GM12878 (cell line): ENCODE measurements at regions not wholly inside any gene's neighbourhood (a gene's known extent, or its start where the extent isn't known, plus 50 kb on each side); places are given as distances from the start of the nearest gene placed in this dataset.
A peak's percentile ranks its signal among the peaks of the same experiment; 100 is the strongest.

Experiments used
- ATAC-seq: fragments of 200-7000 bp; cut with Tn5 transposase; 3 replicates; pipeline ENCODE4 v1.9.1; 2020; ENCODE audit warnings: mild to moderate bottlenecking, moderate library complexity
- BruUV-seq: library from RNA; stranded (reverse); fragments of 400-500 nt; replicated peaks from 2 replicates; lab custom pipeline; 2021; lab: Mats Ljungman, UMichigan
- CTCF ChIA-PET: fragments of 300-600 bp; sonication (Branson Sonifier 250); formaldehyde crosslinking; extraction: SDS; loops from one replicate; lab custom pipeline; 2021; ENCODE audit warnings: inconsistent platforms; lab: Yijun Ruan, JAX
- POLR2A ChIA-PET: fragments of 350-600 bp; formaldehyde crosslinking; extraction: SDS; loops from one replicate; lab custom pipeline; 2021; ENCODE audit warnings: inconsistent platforms; lab: Charles Lee
- RAD21 ChIA-PET: fragments of 300-600 bp; sonication (Branson Sonifier 250); formaldehyde crosslinking; loops from one replicate; lab custom pipeline; 2023; ENCODE audit warnings: antibody characterized with exemption; ENCODE audit not compliant: unreplicated experiment; lab: Charles Lee
- SMC1A ChIA-PET: fragments of 300-600 bp; sonication (Branson Sonifier 250); formaldehyde crosslinking; loops from one replicate; lab custom pipeline; 2023; ENCODE audit not compliant: unreplicated experiment, uncharacterized antibody; lab: Charles Lee
- DNase-seq: peaks from one replicate; pipeline ENCODE4 v3.0.0-alpha.2; 2011; ENCODE audit warnings: low read depth, low spot score
- FAIRE-seq: peaks from 3 replicates; lab custom pipeline; 2011; peaks lifted over from hg19 to GRCh38; lab: Jason Lieb, UNC
- H2AFZ ChIP-seq: 2 replicates; pipeline ENCODE4 v1.6.0; 2011; ENCODE audit warnings: low read depth, low read length, control low read depth; ENCODE audit not compliant: control insufficient read depth
- H3K27ac ChIP-seq: 2 replicates; pipeline ENCODE4 v1.5.1; 2011; ENCODE audit warnings: control low read depth; ENCODE audit not compliant: control insufficient read depth, insufficient read depth
- H3K27me3 ChIP-seq, 2 experiments: replicated peaks in 1 of 2; 2 replicates each; pipeline versions ENCODE4 v1.6.0 to v1.6.1; 2011; ENCODE audit warnings: low read length in 1 of 2; ENCODE audit not compliant: control insufficient read depth in 2 of 2, insufficient read depth in 2 of 2
- H3K36me3 ChIP-seq, 2 experiments: 2 replicates each; pipeline ENCODE4 v1.5.1; 2011; ENCODE audit warnings: low read length in 1 of 2; ENCODE audit not compliant: control insufficient read depth in 2 of 2, insufficient read depth in 2 of 2
- H3K4me1 ChIP-seq: 2 replicates; pipeline ENCODE4 v1.6.1; 2011; ENCODE audit warnings: mild to moderate bottlenecking, low read length, moderate library complexity, mixed read lengths; ENCODE audit not compliant: control insufficient read depth, insufficient read depth
- H3K4me2 ChIP-seq: 2 replicates; pipeline ENCODE4 v1.6.0; 2011; ENCODE audit warnings: control low read depth; ENCODE audit not compliant: control insufficient read depth, insufficient read depth
- H3K4me3 ChIP-seq: fragments of 200-600 bp; sonication (generic); 2 replicates; pipeline ENCODE4 v1.5.1; 2016
- H3K79me2 ChIP-seq: 2 replicates; pipeline ENCODE4 v1.6.0; 2011; ENCODE audit warnings: low read length; ENCODE audit not compliant: control insufficient read depth, insufficient read depth
- H3K9ac ChIP-seq: 2 replicates; pipeline ENCODE4 v1.8.0; 2011; ENCODE audit warnings: low read length, control low read depth, mixed read lengths; ENCODE audit not compliant: control insufficient read depth, insufficient read depth
- H3K9me3 ChIP-seq: replicated peaks from 3 replicates; pipeline ENCODE4 v1.5.1; 2011; ENCODE audit warnings: mild to moderate bottlenecking, low read length; ENCODE audit not compliant: control insufficient read depth, insufficient read depth
- H4K20me1 ChIP-seq: 2 replicates; pipeline ENCODE4 v1.6.0; 2011; ENCODE audit not compliant: control insufficient read depth, insufficient read depth
- CEBPB ChIP-seq, 2 experiments: fragments of 150-350 bp in 1 of 2; IDR thresholded peaks; 2 replicates each; pipeline ENCODE4 v1.6.1; 2012 to 2014; ENCODE audit warnings: low read depth in 2 of 2, low read length in 2 of 2, borderline replicate concordance in 1 of 2, inconsistent platforms in 1 of 2
- CHD4 ChIP-seq: fragments of 200-600 bp; sonication (generic); IDR thresholded peaks from 2 replicates; pipeline ENCODE4 v1.6.1; 2016; ENCODE audit warnings: mild to moderate bottlenecking
- CREB1 ChIP-seq: IDR thresholded peaks from 2 replicates; pipeline ENCODE4 v1.6.1; 2012; ENCODE audit warnings: low read depth, mild to moderate bottlenecking, inconsistent platforms
- EED ChIP-seq: sonication (generic); IDR thresholded peaks from 2 replicates; pipeline ENCODE4 v1.6.1; 2016; ENCODE audit warnings: antibody characterized with exemption, low read depth
- GATAD2B ChIP-seq: fragments of 450-650 bp; conservative IDR thresholded peaks from 2 replicates; pipeline ENCODE4 v1.6.1; 2017; ENCODE audit warnings: low read depth, mild to moderate bottlenecking, moderate library complexity
- IKZF2 ChIP-seq, 2 experiments: fragments of 450-650 bp; IDR thresholded peaks; 2 replicates each; pipeline ENCODE4 v1.6.1; 2017; ENCODE audit warnings: mild to moderate bottlenecking in 2 of 2, moderate library complexity in 2 of 2
- IRF3 ChIP-seq: fragments of 450-650 bp; IDR thresholded peaks from 2 replicates; pipeline ENCODE4 v1.6.1; 2014; ENCODE audit warnings: mild to moderate bottlenecking
- NFXL1 ChIP-seq: fragments of 450-650 bp; IDR thresholded peaks from 2 replicates; pipeline ENCODE4 v1.6.1; 2017; ENCODE audit warnings: antibody characterized with exemption, mild to moderate bottlenecking, borderline replicate concordance
- PAX5 ChIP-seq: IDR thresholded peaks from 2 replicates; pipeline ENCODE4 v1.6.1; 2011; ENCODE audit warnings: low read depth, low read length, borderline replicate concordance
- POLR2AphosphoS5 ChIP-seq: IDR thresholded peaks from 2 replicates; pipeline ENCODE4 v1.6.1; 2011; ENCODE audit warnings: mild to moderate bottlenecking, low read length, inconsistent platforms
- RBBP5 ChIP-seq: fragments of 200-600 bp; sonication (generic); conservative IDR thresholded peaks from 2 replicates; pipeline ENCODE4 v1.6.1; 2016
- RELA ChIP-seq: fragments of 450-650 bp; IDR thresholded peaks from 2 replicates; pipeline ENCODE4 v1.8.0; 2014; ENCODE audit warnings: borderline replicate concordance; ENCODE audit not compliant: partially characterized antibody
- SMC3 ChIP-seq: IDR thresholded peaks from 2 replicates; pipeline ENCODE4 v1.6.1; 2011; ENCODE audit warnings: low read length, improper control_type of control experiment, borderline replicate concordance
- TCF12 ChIP-seq: IDR thresholded peaks from 2 replicates; pipeline ENCODE4 v1.6.1; 2011; ENCODE audit warnings: low read depth, mild to moderate bottlenecking, low read length
- TCF7 ChIP-seq: IDR thresholded peaks from 2 replicates; pipeline ENCODE4 v1.6.1; 2014; ENCODE audit warnings: antibody characterized with exemption, borderline replicate concordance
- ZBTB33 ChIP-seq: fragments of 450-650 bp; IDR thresholded peaks from 2 replicates; pipeline ENCODE4 v1.6.1; 2017; ENCODE audit warnings: mild to moderate bottlenecking
- ZNF217 ChIP-seq: fragments of 450-650 bp; IDR thresholded peaks from 2 replicates; pipeline ENCODE4 v1.6.1; 2017; ENCODE audit warnings: antibody characterized with exemption, mild to moderate bottlenecking
- WGBS: methylation state at CpG from one replicate; pipeline ENCODE4 v1.1.6; 2016; ENCODE audit warnings: low lambda C conversion rate; ENCODE audit not compliant: insufficient replicate concordance, insufficient coverage; ENCODE audit errors: missing lambda C conversion rate; 5-methylcytosine and 5-hydroxymethylcytosine counted together
- in situ Hi-C: fragments of 300-500 bp; cut with MboI; formaldehyde crosslinking; loops from 9 replicates; pipeline ENCODE4 v1.14.3; 2018; ENCODE audit warnings: mixed read lengths
- intact Hi-C: fragments of 100-400 bp; cut with micrococcal nuclease; formaldehyde crosslinking; loops from one replicate; pipeline ENCODE4 v1.14.2; 2022; ENCODE audit not compliant: unreplicated experiment
- TF ChIP-seq, protein P1 (sequence below): fragments of 450-650 bp; IDR thresholded peaks from 2 replicates; pipeline ENCODE4 v1.6.1; 2016; ENCODE audit warnings: mild to moderate bottlenecking
- TF ChIP-seq, protein P2 (sequence below): IDR thresholded peaks from 2 replicates; pipeline ENCODE4 v1.6.1; 2011; ENCODE audit warnings: mild to moderate bottlenecking, low read depth, low read length, moderate library complexity; ENCODE audit not compliant: insufficient replicate concordance

- DNase-seq, result no peak
- H2AFZ ChIP-seq, result no peak overlapping the region; the same call in 1 of the 2 replicates
- intact Hi-C loops (loop anchor here (1.0 kb wide), 3 partner anchors 58 to 165 kb away; no protein-coding TSS in a partner anchor), in situ Hi-C loops (loop anchor here (5.0 kb wide), 1 partner anchor 138 kb away; no protein-coding TSS in a partner anchor)
- SMC1A ChIA-PET, result interaction anchor here (0.6 to 6.8 kb wide), 50 partner anchors 8 to 291 kb away, joined by 3 to 111 read pairs (median 6); no protein-coding TSS in a partner anchor
- H3K36me3 ChIP-seq, result no peaks in the 10 kb centered on the region; a peak in 1 of 4 replicates
- BruUV-seq, result no TSS peak
- POLR2A ChIA-PET, result interaction anchor here (0.8 to 1.6 kb wide), 4 partner anchors 28 to 143 kb away, joined by 3 to 5 read pairs (median 4); no protein-coding TSS in a partner anchor
- 12% methylated on average over 6 of the region's 6 CpGs for WGBS
- H3K27me3 ChIP-seq, result no peaks in the 10 kb centered on the region
- FAIRE-seq, result peak; percentile 86
- RAD21 ChIA-PET, result interaction anchor here (0.6 to 3.4 kb wide), 55 partner anchors 11 to 464 kb away, joined by 3 to 80 read pairs (median 4); no protein-coding TSS in a partner anchor
- no peaks in the 10 kb centered on the region for H4K20me1 ChIP-seq
- H3K79me2 ChIP-seq, result peaks cover 30% of the 10 kb centered on the region
- H3K27ac ChIP-seq, result peak overlapping the region; percentile 72
- CTCF ChIA-PET, result interaction anchor here (0.6 to 6.4 kb wide), 61 partner anchors 9 to 385 kb away, joined by 3 to 166 read pairs (median 6); no protein-coding TSS in a partner anchor
- ATAC-seq, result peak; percentile 83
- H3K4me2 ChIP-seq, result peak overlapping the region; percentile 41; the same call in 1 of the 2 replicates
- H3K4me3 ChIP-seq, result no peak overlapping the region
- H3K4me1 ChIP-seq, result peaks cover 22% of the 10 kb centered on the region
- H3K9me3 ChIP-seq, result peaks cover 7% of the 10 kb centered on the region; the same call in 2 of the 3 replicates
- H3K9ac ChIP-seq, result no peak overlapping the region
- TF ChIP-seq CHD4 (no peak), TCF12 (no peak), IKZF2 (IDR thresholded peaks at IDR 0.05) (peak; percentile 83 to 84), ZNF217 (no peak), NFXL1 (no peak), GATAD2B (no peak), IRF3 (0 out of 2 replicates have a peak, but pooled peaks have one; percentile 25), CEBPB (IDR thresholded peaks at IDR 0.05; ENCODE audit: borderline replicate concordance in 1 of 2, low read depth in 2 of 2, low read length in 2 of 2) (no peak), EED (0 out of 2 replicates have a peak, but pooled peaks have one; percentile 18), RBBP5 (no peak), RELA (no peak), TCF7 (no peak), PAX5 (no peak), ZBTB33 (peak; percentile 98), POLR2AphosphoS5 (no peak), SMC3 (peak; percentile 84), CREB1 (no peak)
- TF ChIP-seq, protein P1, sequence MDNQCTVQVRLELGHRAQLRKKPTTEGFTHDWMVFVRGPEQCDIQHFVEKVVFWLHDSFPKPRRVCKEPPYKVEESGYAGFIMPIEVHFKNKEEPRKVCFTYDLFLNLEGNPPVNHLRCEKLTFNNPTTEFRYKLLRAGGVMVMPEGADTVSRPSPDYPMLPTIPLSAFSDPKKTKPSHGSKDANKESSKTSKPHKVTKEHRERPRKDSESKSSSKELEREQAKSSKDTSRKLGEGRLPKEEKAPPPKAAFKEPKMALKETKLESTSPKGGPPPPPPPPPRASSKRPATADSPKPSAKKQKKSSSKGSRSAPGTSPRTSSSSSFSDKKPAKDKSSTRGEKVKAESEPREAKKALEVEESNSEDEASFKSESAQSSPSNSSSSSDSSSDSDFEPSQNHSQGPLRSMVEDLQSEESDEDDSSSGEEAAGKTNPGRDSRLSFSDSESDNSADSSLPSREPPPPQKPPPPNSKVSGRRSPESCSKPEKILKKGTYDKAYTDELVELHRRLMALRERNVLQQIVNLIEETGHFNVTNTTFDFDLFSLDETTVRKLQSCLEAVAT, result 0 out of 2 replicates have a peak, but pooled peaks have one; percentile 33
- TF ChIP-seq, protein P2, sequence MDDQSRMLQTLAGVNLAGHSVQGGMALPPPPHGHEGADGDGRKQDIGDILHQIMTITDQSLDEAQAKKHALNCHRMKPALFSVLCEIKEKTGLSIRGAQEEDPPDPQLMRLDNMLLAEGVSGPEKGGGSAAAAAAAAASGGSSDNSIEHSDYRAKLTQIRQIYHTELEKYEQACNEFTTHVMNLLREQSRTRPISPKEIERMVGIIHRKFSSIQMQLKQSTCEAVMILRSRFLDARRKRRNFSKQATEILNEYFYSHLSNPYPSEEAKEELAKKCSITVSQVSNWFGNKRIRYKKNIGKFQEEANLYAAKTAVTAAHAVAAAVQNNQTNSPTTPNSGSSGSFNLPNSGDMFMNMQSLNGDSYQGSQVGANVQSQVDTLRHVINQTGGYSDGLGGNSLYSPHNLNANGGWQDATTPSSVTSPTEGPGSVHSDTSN, result no peak
Observed at GRCh38 chr7:131040467-131040932, 287.2 kb upstream of the MKLN1 start.
